TTC549 (cell line): ENCODE measurements at regions not wholly inside any gene's neighbourhood (a gene's known extent, or its start where the extent isn't known, plus 50 kb on each side); places are given as distances from the start of the nearest gene placed in this dataset.
"Not testable (repeated sequence)": the region's sequence is repeated elsewhere in the genome, so short reads cannot be mapped to it uniquely, and the experiment has no call there.

Experiments
- FAIRE-seq: peaks from 2 replicates; lab custom pipeline; 2012; peaks lifted over from hg19 to GRCh38; lab: Jason Lieb, UNC

GRCh38 chr7:9718071-9718661 is 1255.5 kb upstream of the PHF14 start:
- no peak for FAIRE-seq

GRCh38 chr7:9719303-9719702 is 1254.4 kb upstream of the PHF14 start:
- no peak for FAIRE-seq

DNA sequence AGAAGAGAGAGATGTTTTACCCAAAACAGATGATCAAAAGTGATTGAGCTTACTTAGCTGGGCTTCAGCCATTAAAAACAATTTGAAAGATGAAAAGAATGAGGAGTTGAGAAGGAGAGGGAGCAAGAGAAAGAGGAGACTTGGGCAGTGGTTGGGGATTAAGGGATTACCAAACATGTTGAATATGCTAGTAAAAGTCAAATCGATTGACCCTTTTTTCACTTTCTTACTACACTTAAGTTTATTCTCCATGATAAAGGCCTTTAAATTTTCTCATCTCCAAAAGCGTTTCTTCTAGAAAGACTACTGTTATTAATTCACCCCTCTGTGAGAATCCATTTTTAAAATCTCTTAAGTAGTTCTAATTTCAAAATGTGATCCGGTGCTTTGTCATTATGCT is 1254.0 kb upstream of the PHF14 start:
- no peak for FAIRE-seq

- FAIRE-seq, result not testable (repeated sequence)
Observed at GRCh38 chr7:9725940-9726663, 1247.6 kb upstream of the PHF14 start.

GRCh38 chr7:9726811-9727210 is 1246.9 kb upstream of the PHF14 start:
- not testable (repeated sequence) for FAIRE-seq

- FAIRE-seq, result not testable (repeated sequence)
Observed at GRCh38 chr7:9727467-9727869, 1246.2 kb upstream of the PHF14 start.

DNA sequence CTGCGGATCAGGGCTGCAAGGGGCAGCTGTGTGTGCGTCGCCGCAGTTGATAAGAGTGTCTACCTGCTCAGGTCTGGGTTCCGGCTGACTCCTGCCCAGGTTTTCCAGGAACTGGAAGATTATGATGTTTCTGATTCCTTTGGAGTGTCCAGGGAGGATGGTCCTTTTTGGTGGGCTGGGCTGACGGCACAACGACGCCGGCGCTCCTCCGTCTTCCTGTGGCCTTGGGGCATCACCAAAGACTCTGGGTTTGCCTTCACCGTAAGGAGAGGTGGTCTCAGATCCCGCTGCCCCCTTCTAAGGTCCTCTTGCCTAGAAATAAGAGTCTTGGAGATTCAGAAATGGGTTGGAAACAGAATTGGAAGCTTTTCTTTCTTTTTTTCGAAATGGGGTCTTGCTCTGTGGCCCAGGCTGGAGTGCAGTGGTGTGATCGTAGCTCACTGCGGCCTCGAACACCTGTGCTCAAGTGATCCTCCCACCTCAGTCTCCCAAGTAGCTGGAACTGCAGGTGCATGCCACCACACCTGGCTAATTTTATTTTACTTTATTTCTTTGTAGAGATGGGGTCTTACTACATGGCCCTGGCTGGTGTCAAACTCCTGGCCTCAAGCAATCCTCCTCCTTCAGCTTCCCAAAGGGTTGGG is 1245.5 kb upstream of the PHF14 start:
- FAIRE-seq, result not testable (repeated sequence)

- FAIRE-seq, result no peak
Observed at GRCh38 chr7:9752033-9752432, 1221.6 kb upstream of the PHF14 start.

DNA sequence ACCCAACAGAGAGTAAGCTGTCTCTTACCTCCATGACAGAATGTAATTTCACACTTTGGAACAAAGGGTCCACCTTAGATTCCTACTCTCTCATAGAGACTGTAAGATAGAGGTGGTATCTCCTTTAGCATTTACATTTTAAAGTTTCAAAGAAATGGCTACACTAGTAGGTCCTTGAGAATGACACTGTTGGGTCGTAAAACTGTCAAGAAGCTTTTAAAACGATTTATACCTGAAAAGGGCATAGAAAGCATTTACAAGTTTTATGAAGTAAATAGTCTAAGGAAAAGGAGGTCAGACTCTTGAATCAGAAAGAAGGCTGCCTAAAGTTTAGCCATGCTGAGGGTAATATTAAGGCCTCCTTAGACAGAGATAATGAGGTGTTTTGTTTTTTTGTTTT is 1212.4 kb upstream of the PHF14 start:
- no peak for FAIRE-seq

DNA sequence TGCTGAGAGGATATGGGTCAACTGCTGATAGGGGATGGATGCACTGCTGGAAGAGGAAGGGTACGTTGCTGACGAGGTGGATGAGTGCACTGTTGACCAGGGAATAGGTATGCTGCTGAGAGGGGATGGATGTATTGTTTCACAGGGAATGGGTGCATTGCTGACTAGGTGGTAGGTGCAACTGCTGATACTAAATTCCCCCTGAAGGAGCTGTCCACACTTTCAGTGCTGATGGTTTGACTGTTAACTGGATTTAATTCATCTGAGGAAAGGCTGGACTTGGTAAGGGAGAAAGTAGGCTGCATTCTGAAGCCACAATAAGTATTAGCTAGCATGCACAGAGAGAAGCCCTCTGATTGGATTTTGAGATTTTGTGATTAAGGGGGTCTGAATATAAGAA is 1196.8 kb upstream of the PHF14 start:
- FAIRE-seq, result no peak

GRCh38 chr7:9778367-9778766 is 1195.3 kb upstream of the PHF14 start:
- FAIRE-seq, result no peak

DNA sequence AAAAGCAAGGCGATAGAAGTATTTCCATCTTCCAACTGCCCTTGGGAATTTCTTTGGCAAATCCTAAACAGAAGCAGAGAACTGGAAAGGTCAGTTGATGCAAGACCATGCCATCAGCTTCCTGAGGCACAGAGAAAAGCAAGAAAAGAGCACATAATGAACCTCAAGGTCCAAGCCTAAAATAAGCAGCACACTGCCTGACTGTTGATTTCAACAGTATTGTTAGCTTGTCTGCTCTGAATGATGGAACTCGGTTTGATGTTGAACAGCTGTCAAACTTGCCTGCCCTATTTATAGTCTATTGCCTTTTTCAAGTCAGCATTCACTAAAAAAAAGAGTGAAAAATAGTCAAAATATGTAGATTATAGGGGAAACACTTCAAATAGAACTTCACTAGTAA is 1192.0 kb upstream of the PHF14 start:
- FAIRE-seq, result no peak

- no peak for FAIRE-seq
Observed at GRCh38 chr7:9782275-9782674, 1191.4 kb upstream of the PHF14 start.

GRCh38 chr7:9785211-9785610 is 1188.5 kb upstream of the PHF14 start:
- FAIRE-seq, result no peak

DNA sequence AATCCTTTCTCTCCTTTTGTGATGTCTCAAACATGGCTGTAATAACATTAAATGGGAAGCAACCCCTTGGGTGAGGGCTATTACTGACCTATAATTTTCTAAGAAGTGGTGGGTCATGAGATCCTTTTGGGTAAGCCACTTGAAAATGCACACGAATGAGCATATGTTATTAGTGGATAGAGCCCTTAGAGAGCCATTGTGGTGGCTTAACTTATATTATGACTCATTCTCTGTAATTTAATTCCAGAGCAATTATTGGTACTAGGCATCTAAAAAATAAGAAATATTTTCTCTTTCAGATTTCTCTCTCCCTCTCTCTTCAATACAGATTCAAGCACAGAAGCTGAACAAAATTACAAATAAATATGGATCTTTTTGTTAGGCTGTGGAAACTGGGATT is 1177.4 kb upstream of the PHF14 start:
- no peak for FAIRE-seq

GRCh38 chr7:9822458-9823290 is 1151.0 kb upstream of the PHF14 start:
- no peak for FAIRE-seq

DNA sequence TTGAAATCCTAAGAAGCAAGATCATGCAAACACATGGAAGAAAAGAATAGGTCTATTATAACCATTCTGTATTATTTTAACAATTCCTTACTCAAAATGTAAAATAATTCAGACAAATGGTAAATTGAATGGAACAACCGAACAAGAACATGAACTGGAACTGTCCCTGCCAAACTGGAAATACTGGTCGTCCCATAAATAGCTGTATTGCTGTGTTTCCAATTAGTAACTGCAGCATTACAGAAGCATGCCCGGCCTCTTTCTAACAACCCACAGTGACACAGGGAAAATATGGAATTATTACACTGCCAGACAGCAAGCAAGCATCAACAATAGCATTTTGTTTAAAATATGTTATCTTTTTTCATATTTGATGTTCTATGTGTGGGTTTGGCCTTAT is 1138.5 kb upstream of the PHF14 start:
- no peak for FAIRE-seq

DNA sequence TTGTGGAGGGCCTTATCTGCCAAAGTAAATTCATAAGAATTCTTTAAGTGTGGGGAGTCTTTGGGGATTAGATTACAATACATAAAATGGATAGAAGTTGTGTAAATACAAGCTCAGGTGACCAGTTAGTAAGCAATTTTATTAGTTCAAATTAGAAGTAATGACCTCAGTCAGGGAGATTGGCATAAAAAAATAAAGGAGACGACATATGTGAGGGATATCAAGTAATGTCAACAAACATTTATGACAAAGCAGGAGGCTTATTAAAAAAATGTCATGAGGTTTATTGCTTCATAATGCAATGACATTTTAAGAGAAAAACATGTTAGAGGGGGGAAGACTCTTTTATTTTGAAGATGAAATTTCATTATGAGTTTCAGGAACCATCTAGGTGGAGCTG is 1137.0 kb upstream of the PHF14 start:
- no peak for FAIRE-seq

DNA sequence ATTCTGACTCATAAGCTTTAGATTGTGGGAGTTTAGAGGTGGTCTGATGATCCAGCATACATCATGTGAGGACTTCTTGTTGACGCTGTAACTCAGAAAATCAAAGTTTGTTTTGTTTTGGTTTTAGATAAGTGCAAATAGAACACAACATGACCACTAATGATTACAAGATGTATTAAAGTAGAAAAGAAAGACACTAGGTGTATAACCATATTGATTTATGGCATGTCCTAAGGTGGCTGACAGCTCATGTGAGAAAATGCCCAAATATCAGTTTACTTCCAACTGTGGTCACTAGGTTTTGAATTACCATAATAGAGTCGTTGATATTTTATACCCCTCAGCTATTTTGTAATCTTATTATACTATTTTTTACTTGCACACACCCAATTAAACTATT is 1131.4 kb upstream of the PHF14 start:
- no peak for FAIRE-seq

DNA sequence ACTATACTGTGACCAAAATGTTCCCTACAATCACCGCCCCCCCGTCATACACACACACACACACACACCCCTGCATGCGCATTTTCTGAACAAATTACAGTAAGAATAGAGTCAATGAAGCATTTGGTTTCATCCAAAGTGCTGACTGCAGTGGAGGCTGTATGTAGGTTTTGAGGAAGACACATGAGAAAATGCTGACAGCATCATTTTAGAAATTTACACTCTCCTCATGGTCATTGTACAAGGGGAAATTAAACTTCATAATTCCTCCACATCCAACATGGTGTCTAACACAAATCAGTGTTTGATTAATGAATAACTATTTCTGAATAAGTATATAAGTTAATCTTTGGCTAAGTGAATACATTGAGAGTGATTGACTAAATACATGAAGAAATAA is 1126.8 kb upstream of the PHF14 start:
- FAIRE-seq, result no peak

GRCh38 chr7:9854605-9855004 is 1119.1 kb upstream of the PHF14 start:
- no peak for FAIRE-seq

DNA sequence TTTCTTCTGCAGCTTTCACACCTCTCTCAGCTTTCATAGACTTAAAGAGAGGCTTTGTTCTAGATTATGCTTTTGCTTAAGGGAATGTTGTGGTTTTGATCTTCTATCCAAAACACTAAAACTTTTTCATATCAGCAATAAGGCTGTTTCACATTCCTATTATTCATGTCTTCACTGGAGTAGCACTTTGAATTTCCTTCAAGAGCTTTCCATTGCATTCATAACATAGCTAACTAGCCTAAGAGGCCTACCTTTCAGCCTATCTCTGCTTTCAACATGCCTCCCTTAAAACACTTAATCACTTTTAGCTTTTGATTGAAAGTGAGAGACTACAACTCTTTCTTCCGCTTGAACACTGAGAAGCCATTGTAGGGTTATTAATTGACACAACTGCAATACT is 1117.0 kb upstream of the PHF14 start:
- no peak for FAIRE-seq

- FAIRE-seq, result no peak
Observed at GRCh38 chr7:9863545-9863944, 1110.1 kb upstream of the PHF14 start.
